Mucosa of descending colon (tissue), 3 donors: ENCODE measurements at regions not wholly inside any gene's neighbourhood (a gene's known extent, or its start where the extent isn't known, plus 50 kb on each side); places are given as distances from the start of the nearest gene placed in this dataset.
"Not testable (repeated sequence)": the region's sequence is repeated elsewhere in the genome, so short reads cannot be mapped to it uniquely, and the experiment has no call there.

Experiments
- ATAC-seq: fragments of 200-7000 bp; cut with Tn5 transposase; one replicate; pipeline ENCODE4 v1.9.1; 2020; ENCODE audit warnings: mild to moderate bottlenecking, moderate library complexity
- DNase-seq, 3 donors: peaks; one replicate each; pipeline ENCODE4 v3.0.0-alpha.2; 2020
- H3K36me3 ChIP-seq: fragments of 200-600 bp; one replicate; pipeline ENCODE4 v1.8.0; 2021; ENCODE audit warnings: low read depth, mild to moderate bottlenecking
- H3K4me1 ChIP-seq: fragments of 200-600 bp; one replicate; pipeline ENCODE4 v1.8.0; 2021; ENCODE audit warnings: low read depth, mild to moderate bottlenecking
- H3K4me3 ChIP-seq: fragments of 200-600 bp; one replicate; pipeline ENCODE4 v1.8.0; 2021; ENCODE audit warnings: mild to moderate bottlenecking
- H3K9me3 ChIP-seq: fragments of 200-600 bp; one replicate; pipeline ENCODE4 v1.8.0; 2021; ENCODE audit warnings: mild to moderate bottlenecking
- intact Hi-C, 2 donors: fragments of 100-400 bp; cut with DNase I in 1 of 2; cut with micrococcal nuclease in 1 of 2; formaldehyde crosslinking; loops; one replicate each; pipeline versions ENCODE4 v1.11.0 to v1.11.1; 2022; cut with DNase I, micrococcal nuclease
- TF ChIP-seq, protein P1 (sequence below): fragments of 200-600 bp; IDR thresholded peaks from one replicate; pipeline ENCODE4 v1.8.0; 2022; ENCODE audit warnings: antibody characterized with exemption, mild to moderate bottlenecking
- donor health status: DM: no; HTN: no; CAD: no; lungs with moderate emphysema.
- donor health status: DM: no; HTN: no; CAD: no.
- donor health status: DM: no; HTN: yes; CAD: no.

DNA sequence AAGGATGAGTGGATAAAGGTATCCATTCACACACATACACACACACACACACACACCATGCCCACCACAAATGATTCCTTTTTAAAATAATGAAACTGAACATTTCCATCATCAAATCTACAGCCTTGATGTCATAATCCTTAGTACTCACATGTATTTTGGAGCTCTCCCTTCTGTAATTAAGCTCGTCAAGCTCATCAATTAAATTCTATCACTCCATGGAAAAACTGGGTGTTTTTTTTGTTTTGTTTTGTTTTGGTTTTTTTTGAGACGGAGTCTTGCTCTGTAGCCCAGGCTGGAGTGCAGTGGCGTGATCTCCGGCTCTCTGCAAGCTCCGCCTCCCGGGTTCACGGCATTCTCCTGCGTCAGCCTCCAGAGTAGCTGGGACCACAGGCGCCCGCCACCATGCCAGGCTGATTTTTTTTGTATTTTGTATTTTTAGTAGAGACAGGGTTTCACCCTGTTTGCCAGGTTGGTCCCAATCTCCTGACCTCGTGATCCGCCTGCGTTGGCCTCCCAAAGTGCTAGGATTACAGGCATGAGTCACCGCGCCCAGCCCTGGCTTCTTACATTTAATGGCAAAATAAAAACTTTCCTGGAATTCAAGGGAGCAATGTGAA is 78.6 kb upstream of the RGPD4 start:
- H3K4me1 ChIP-seq: no peaks in the 10 kb centered on the region
- no peak overlapping the region for H3K4me3 ChIP-seq
- intact Hi-C loops: no loop called here
- no peak for DNase-seq
- H3K36me3 ChIP-seq: no peaks in the 10 kb centered on the region
- H3K9me3 ChIP-seq: no peaks in the 10 kb centered on the region
- TF ChIP-seq, protein P1, sequence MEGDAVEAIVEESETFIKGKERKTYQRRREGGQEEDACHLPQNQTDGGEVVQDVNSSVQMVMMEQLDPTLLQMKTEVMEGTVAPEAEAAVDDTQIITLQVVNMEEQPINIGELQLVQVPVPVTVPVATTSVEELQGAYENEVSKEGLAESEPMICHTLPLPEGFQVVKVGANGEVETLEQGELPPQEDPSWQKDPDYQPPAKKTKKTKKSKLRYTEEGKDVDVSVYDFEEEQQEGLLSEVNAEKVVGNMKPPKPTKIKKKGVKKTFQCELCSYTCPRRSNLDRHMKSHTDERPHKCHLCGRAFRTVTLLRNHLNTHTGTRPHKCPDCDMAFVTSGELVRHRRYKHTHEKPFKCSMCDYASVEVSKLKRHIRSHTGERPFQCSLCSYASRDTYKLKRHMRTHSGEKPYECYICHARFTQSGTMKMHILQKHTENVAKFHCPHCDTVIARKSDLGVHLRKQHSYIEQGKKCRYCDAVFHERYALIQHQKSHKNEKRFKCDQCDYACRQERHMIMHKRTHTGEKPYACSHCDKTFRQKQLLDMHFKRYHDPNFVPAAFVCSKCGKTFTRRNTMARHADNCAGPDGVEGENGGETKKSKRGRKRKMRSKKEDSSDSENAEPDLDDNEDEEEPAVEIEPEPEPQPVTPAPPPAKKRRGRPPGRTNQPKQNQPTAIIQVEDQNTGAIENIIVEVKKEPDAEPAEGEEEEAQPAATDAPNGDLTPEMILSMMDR: no peak
- no peak for ATAC-seq

DNA sequence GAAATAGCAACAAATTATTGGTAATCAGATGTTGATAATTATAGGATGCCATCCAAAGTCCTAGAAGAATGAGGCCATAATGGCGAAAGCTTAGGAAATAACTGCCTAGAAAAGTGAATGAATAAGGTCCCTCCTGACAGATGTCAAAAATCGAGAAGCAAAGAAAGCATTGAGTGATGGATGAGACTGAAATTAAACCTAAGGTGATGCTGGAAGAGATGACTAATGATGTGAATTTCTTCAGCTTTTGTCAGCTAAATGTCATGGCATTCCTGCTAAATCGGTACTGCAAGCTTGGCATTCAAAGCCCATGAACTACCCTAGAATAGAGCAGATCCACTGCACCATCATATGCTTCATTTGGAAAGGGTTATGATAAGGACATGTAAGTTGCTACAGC is 74.8 kb upstream of the RGPD4 start:
- DNase-seq: no peak
- Histone ChIP-seq H3K9me3 (no peaks in the 10 kb centered on the region), H3K4me3 (no peak overlapping the region), H3K4me1 (no peaks in the 10 kb centered on the region), H3K36me3 (no peaks in the 10 kb centered on the region)
- intact Hi-C loops: no loop called here
- TF ChIP-seq, protein P1: no peak
- no peak for ATAC-seq

DNA sequence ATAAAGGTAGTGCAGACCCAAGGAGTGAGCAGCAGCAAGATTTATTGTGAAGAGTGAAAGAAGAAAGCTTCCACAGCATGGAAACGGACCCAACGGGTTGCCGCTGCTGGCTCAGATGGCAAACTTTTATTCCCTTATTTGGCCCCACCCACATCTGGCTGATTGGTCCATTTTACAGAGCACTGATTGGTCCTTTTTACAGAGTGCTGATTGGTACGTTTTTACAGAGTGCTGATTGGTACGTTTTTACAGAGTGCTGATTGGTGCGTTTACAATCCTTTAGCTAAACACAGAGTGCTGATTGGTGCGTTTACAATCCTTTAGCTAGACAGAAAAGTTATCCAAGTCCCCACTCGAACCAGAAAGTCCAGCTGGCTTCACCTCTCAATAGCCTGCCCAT is 72.9 kb upstream of the RGPD4 start:
- H3K9me3 ChIP-seq, H3K4me1 ChIP-seq, H3K36me3 ChIP-seq, H3K4me3 ChIP-seq, ATAC-seq, intact Hi-C loops, DNase-seq: not testable (repeated sequence)

DNA sequence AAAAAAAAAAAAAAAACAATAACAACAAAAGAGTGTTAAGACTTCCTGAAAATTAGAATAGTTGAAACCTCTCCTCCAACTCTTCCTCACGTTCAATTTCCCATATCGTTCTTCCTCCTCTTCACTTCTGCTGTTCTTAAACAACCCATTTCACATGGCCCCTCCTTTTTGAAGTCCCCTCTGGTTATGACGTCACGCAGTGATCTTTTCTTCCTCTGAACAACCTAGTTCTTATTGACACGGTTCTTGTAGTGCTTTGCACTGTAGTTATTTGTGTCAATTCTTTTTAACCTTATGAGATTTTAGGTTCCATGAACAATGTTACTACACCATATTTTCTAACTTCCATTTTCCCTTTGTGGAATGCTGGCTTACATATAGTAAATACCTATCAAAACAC is 69.5 kb upstream of the RGPD4 start:
- no peaks in the 10 kb centered on the region for H3K9me3 ChIP-seq
- no peak for ATAC-seq
- intact Hi-C loops: no loop called here

DNA sequence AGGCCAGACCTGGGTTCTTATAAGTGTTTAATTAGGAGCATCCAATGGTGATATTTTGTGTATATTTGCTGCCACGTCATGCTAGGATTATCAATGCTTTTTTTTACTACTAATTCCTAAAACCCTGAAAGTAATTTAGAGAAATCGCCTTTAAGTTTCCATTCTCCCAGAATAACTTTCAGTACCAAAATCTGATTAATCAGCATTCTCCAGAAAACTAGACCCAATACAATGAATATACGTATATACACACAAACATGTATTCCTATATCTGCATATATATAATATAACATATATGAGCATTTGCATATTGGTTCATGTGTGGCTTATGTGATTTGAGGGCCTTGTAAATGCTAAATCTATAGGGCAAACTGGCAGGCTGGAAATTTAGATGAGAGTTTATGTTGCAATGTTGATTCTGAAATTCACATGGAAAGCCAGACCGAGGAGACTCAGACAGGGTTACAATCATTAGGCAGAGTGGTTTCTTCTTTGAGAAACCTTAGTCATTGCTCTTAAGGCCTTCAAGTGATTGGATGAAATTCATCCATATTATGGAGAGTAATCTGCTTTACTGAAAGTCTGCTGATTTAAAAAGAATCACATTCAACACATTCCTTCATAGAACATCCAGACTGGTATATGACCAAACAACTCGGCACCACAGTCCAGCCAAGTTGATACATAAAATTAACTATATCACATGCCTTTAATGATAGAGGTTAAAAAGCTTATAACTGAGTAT is 65.9 kb upstream of the RGPD4 start:
- ATAC-seq (no peak), DNase-seq (no peak)
- H3K4me3 ChIP-seq: no peak overlapping the region
- no peaks in the 10 kb centered on the region for H3K36me3 ChIP-seq
- no peaks in the 10 kb centered on the region for H3K9me3 ChIP-seq
- no peaks in the 10 kb centered on the region for H3K4me1 ChIP-seq
- TF ChIP-seq, protein P1: no peak
- intact Hi-C loops: no loop called here

More for the DNA sequence above, 69.5 kb upstream of the RGPD4 start:
- Histone ChIP-seq H3K4me3 (no peak overlapping the region), H3K36me3 (no peaks in the 10 kb centered on the region), H3K4me1 (no peaks in the 10 kb centered on the region)
- no peak for DNase-seq
- TF ChIP-seq, protein P1: no peak

DNA sequence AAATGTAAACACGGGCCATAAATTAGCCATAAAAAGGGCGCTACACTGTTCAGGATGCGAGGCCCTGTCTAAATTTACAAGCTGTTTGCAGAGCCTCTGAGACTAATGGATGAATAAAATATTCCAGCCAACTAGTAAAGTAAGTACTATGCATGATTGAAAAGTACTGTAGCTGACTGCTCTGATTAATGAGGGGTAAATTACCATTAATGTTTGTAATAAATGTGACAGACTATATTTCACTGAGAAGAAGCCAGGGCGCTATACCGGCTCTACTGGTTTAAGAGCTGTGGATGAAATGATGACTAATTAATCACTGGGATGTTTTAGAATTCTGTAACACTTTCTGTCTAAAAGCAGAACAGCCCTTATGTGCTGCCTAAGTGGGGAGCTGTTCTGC is 54.3 kb upstream of the RGPD4 start:
- no peaks in the 10 kb centered on the region for H3K9me3 ChIP-seq
- ATAC-seq: no peak
- TF ChIP-seq, protein P1: no peak
- H3K4me3 ChIP-seq: no peak overlapping the region
- no peaks in the 10 kb centered on the region for H3K36me3 ChIP-seq
- no peak for DNase-seq
- intact Hi-C loops: no loop called here
- H3K4me1 ChIP-seq: no peaks in the 10 kb centered on the region
